Peyer's patch (tissue), 4 donors: ENCODE measurements at regions not wholly inside any gene's neighbourhood (a gene's known extent, or its start where the extent isn't known, plus 50 kb on each side); places are given as distances from the start of the nearest gene placed in this dataset.
A peak's percentile ranks its signal among the peaks of the same experiment; 100 is the strongest.

ENCODE experiments used
- CTCF ChIP-seq, 6 experiments: fragments of 450-650 bp in 4 of 6; fragments of 200-600 bp in 2 of 6; sonication (generic) in 1 of 6; IDR thresholded peaks; one replicate each; pipeline ENCODE4 v1.5.1; 2017 to 2019; ENCODE audit warnings: antibody characterized with exemption in 6 of 6, mild to moderate bottlenecking in 3 of 6, moderate library complexity in 1 of 6
- POLR2A ChIP-seq, 2 donors: fragments of 450-650 bp; IDR thresholded peaks; one replicate each; pipeline ENCODE4 v1.5.1; 2017; ENCODE audit warnings: antibody characterized with exemption in 2 of 2, mild to moderate bottlenecking in 2 of 2, moderate library complexity in 2 of 2

GRCh38 chr11:60634126-60634525, 65.3 kb upstream of the MS4A8 start:
- TF ChIP-seq POLR2A (IDR thresholded peaks at IDR 0.05) (no peak), CTCF (IDR thresholded peaks at IDR 0.05) (peak in 3 of 6 experiments; percentile 11 to 29 (median 24))
